A549 (cell line): ENCODE measurements at regions not wholly inside any gene's neighbourhood (a gene's known extent, or its start where the extent isn't known, plus 50 kb on each side); places are given as distances from the start of the nearest gene placed in this dataset.

Experiments used
- ATAC-seq, 2 experiments: fragments of 200-7000 bp in 1 of 2; fragments of >200 bp in 1 of 2; cut with Nextera tagmentation in 1 of 2; cut with Tn5 transposase in 1 of 2; 3 replicates each; pipeline versions ENCODE4 v1.8.0 to v1.9.1; 2018 to 2020; ENCODE audit warnings: mild to moderate bottlenecking in 1 of 2, moderate library complexity in 1 of 2
- CTCF ChIA-PET: fragments of 300-600 bp; sonication (Branson Sonifier 250); formaldehyde crosslinking; extraction: SDS; loops from one replicate; lab custom pipeline; 2021; ENCODE audit warnings: antibody characterized with exemption, inconsistent platforms; lab: Yijun Ruan, JAX
- POLR2A ChIA-PET: fragments of 350-600 bp; formaldehyde crosslinking; extraction: SDS; loops from one replicate; lab custom pipeline; 2021; ENCODE audit warnings: antibody characterized with exemption, inconsistent platforms; lab: Yijun Ruan, JAX
- DNase-seq, 2 experiments: peaks; one replicate each; pipeline versions ENCODE4 v3.0.0 to v3.0.0-alpha.2; 2011 to 2016; ENCODE audit warnings: low read depth in 1 of 2, low spot score in 1 of 2
- FAIRE-seq: peaks from 2 replicates; lab custom pipeline; 2011; peaks lifted over from hg19 to GRCh38; lab: Jason Lieb, UNC
- H3K27ac ChIP-seq, 2 experiments: fragments of >200 bp; sonication (Bioruptor Twin); formaldehyde crosslinking; 3 replicates each; pipeline ENCODE4 v1.5.1; 2016 to 2017
- H3K4me1 ChIP-seq: fragments of >200 bp; sonication (Bioruptor Twin); formaldehyde crosslinking; 3 replicates; pipeline ENCODE4 v1.6.1; 2016
- H3K4me2 ChIP-seq: fragments of >200 bp; sonication (Bioruptor Twin); formaldehyde crosslinking; 3 replicates; pipeline ENCODE4 v1.6.1; 2016
- H3K4me3 ChIP-seq: fragments of >200 bp; sonication (Bioruptor Twin); formaldehyde crosslinking; 3 replicates; pipeline ENCODE4 v1.5.1; 2016
- H3K9me3 ChIP-seq: fragments of >200 bp; sonication (Bioruptor Twin); formaldehyde crosslinking; 3 replicates; pipeline ENCODE4 v1.6.1; 2016
- CHD4 ChIP-seq: fragments of 200-600 bp; sonication (generic); IDR thresholded peaks from 2 replicates; pipeline ENCODE4 v1.6.1; 2016; ENCODE audit warnings: antibody characterized with exemption, mild to moderate bottlenecking, borderline replicate concordance
- CTCF ChIP-seq: fragments of >200 bp; sonication (Bioruptor Twin); formaldehyde crosslinking; IDR thresholded peaks from 3 replicates; pipeline ENCODE4 v1.5.1; 2016
- EHMT2 ChIP-seq: fragments of 200-600 bp; sonication (generic); IDR thresholded peaks from 2 replicates; pipeline ENCODE4 v1.6.1; 2016; ENCODE audit warnings: antibody characterized with exemption, low read depth, mild to moderate bottlenecking, moderate library complexity
- ELK1 ChIP-seq: fragments of 150-350 bp; IDR thresholded peaks from 2 replicates; pipeline ENCODE4 v1.6.1; 2014; ENCODE audit warnings: low read depth, mild to moderate bottlenecking, low read length
- FOSL2 ChIP-seq, 2 experiments: fragments of 450-650 bp in 1 of 2; fragments of >200 bp in 1 of 2; sonication (Bioruptor Twin) in 1 of 2; formaldehyde crosslinking; IDR thresholded peaks; 2 replicates each; pipeline versions ENCODE4 v1.5.0 to v1.6.1; 2016 to 2020; ENCODE audit warnings: mild to moderate bottlenecking in 1 of 2, moderate library complexity in 1 of 2
- JUNB ChIP-seq: fragments of >200 bp; sonication (Bioruptor Twin); formaldehyde crosslinking; IDR thresholded peaks from 2 replicates; pipeline ENCODE4 v1.6.1; 2016
- MAFK ChIP-seq: fragments of 450-650 bp; IDR thresholded peaks from 2 replicates; pipeline ENCODE4 v1.6.1; 2014; ENCODE audit not compliant: partially characterized antibody
- MAX ChIP-seq: IDR thresholded peaks from 2 replicates; pipeline ENCODE4 v1.6.1; 2012
- RAD21 ChIP-seq, 2 experiments: fragments of >200 bp in 1 of 2; sonication (Bioruptor Twin) in 1 of 2; formaldehyde crosslinking in 1 of 2; IDR thresholded peaks in 1 of 2; conservative IDR thresholded peaks in 1 of 2; 2 replicates in 1 of 2; 3 replicates in 1 of 2; pipeline ENCODE4 v1.6.1; 2012 to 2018; ENCODE audit warnings: inconsistent platforms in 1 of 2
- RARB ChIP-seq: fragments of 250-450 bp; sonication (Bioruptor Pico); IDR thresholded peaks from 2 replicates; pipeline ENCODE4 v1.8.0; 2021; ENCODE audit warnings: mild to moderate bottlenecking, moderate library complexity
- RCOR1 ChIP-seq: fragments of 150-350 bp; IDR thresholded peaks from 2 replicates; pipeline ENCODE4 v1.6.1; 2014; ENCODE audit warnings: antibody characterized with exemption, low read length, low read depth
- REST ChIP-seq: fragments of 200-600 bp; sonication (generic); IDR thresholded peaks from 2 replicates; pipeline ENCODE4 v1.6.1; 2016; ENCODE audit warnings: antibody characterized with exemption, mild to moderate bottlenecking, moderate library complexity
- SMC3 ChIP-seq: fragments of >200 bp; sonication (Bioruptor Twin); formaldehyde crosslinking; IDR thresholded peaks from 3 replicates; pipeline ENCODE4 v1.6.1; 2018; ENCODE audit warnings: inconsistent platforms
- SREBF2 ChIP-seq: fragments of 450-650 bp; IDR thresholded peaks from 2 replicates; pipeline ENCODE4 v1.6.1; 2014; ENCODE audit warnings: mild to moderate bottlenecking, moderate library complexity
- TFCP2L1 ChIP-seq: fragments of 250-450 bp; sonication (Bioruptor Pico); IDR thresholded peaks from 2 replicates; pipeline ENCODE4 v1.5.0; 2021; ENCODE audit warnings: mild to moderate bottlenecking
- TP53 ChIP-seq: fragments of 250-450 bp; sonication (Bioruptor Pico); IDR thresholded peaks from 2 replicates; pipeline ENCODE4 v1.5.0; 2021; ENCODE audit warnings: mild to moderate bottlenecking, moderate library complexity
- USF2 ChIP-seq: fragments of 450-650 bp; IDR thresholded peaks from 2 replicates; pipeline ENCODE4 v1.6.1; 2014; ENCODE audit warnings: antibody characterized with exemption
- ZNF302 ChIP-seq: fragments of 250-450 bp; sonication (Bioruptor Pico); IDR thresholded peaks from 2 replicates; pipeline ENCODE4 v1.9.0; 2021; ENCODE audit warnings: inconsistent platforms, mild to moderate bottlenecking, moderate library complexity
- ZSCAN20 ChIP-seq: fragments of 250-450 bp; sonication (Bioruptor Pico); IDR thresholded peaks from 2 replicates; pipeline ENCODE4 v1.8.0; 2022; ENCODE audit warnings: mild to moderate bottlenecking, moderate library complexity
- WGBS: methylation state at CpG from one replicate; pipeline ENCODE4 v1.1.6; 2017; ENCODE audit errors: missing lambda C conversion rate; 5-methylcytosine and 5-hydroxymethylcytosine counted together

GRCh38 chr6:47890326-47890875 lies 108.6 kb downstream of the OPN5 start:
- DNase-seq (no peak), ATAC-seq (no peak), FAIRE-seq (no peak)
- 20% methylated on average over 6 of the region's 7 CpGs for WGBS
- POLR2A ChIA-PET = no interaction called here
- Histone ChIP-seq H3K4me3 (no peak overlapping the region), H3K4me2 (no peak overlapping the region), H3K9me3 (no peaks in the 10 kb centered on the region), H3K27ac (no peak overlapping the region), H3K4me1 (no peaks in the 10 kb centered on the region)
- TF ChIP-seq USF2 (no peak), MAFK (no peak), ZSCAN20 (CRISPR knock-in tag) (no peak), RARB (no peak), REST (no peak), RCOR1 (no peak), MAX (no peak), TFCP2L1 (CRISPR knock-in tag) (no peak), TP53 (CRISPR knock-in tag) (no peak), CTCF (no peak), RAD21 (conservative IDR thresholded peaks at IDR 0.05 in 1 of 2, IDR thresholded peaks at IDR 0.05 in 1 of 2) (no peak), FOSL2 (IDR thresholded peaks at IDR 0.05) (no peak), FOSL2 (CRISPR knock-in tag; IDR thresholded peaks at IDR 0.05) (no peak), ELK1 (no peak), SREBF2 (no peak), EHMT2 (no peak), CHD4 (no peak), SMC3 (no peak), ZNF302 (CRISPR knock-in tag) (no peak), JUNB (no peak)
- CTCF ChIA-PET = no interaction called here

- no peak for ATAC-seq
- H3K9me3 ChIP-seq = no peaks in the 10 kb centered on the region
- TF ChIP-seq USF2 = no peak
- TF ChIP-seq, all 56 proteins: peak for 0
- no peak overlapping the region for H3K27ac ChIP-seq
- FAIRE-seq = no peak
- ChIA-PET CTCF (no interaction called here), POLR2A (no interaction called here)
- no peak for DNase-seq
- 12% methylated on average over 7 of the region's 7 CpGs for WGBS
- H3K4me2 ChIP-seq = no peak overlapping the region
- no peak overlapping the region for H3K4me3 ChIP-seq
- H3K4me1 ChIP-seq = no peaks in the 10 kb centered on the region
These were observed 97.2 kb downstream of the OPN5 start for GRCh38 chr6:47879015-47879414.
